ENCODE measurements at regions not wholly inside any gene's neighbourhood (a gene's known extent, or its start where the extent isn't known, plus 50 kb on each side); places are given as distances from the start of the nearest gene placed in this dataset.

GRCh38 chr17:53924530-53925455 lies 102.1 kb downstream of the KIF2B start:
- Histone ChIP-seq H3K27ac (peak overlapping the region in 1 of 3 donors; percentile 65), H3K4me1 (peaks cover 0 to 16% (median 9%) of the 10 kb centered on the region in 4 donors), H3K9me3 (no peaks in the 10 kb centered on the region), H3K27me3 (no peaks in the 10 kb centered on the region), H3K4me3 (no peak overlapping the region), H3K36me3 (no peaks in the 10 kb centered on the region)
- peak in 1 of 3 donors; percentile 67 for DNase-seq
- no peak for TF ChIP-seq CTCF (IDR thresholded peaks at IDR 0.05)
- no peak for TF ChIP-seq POLR2A (IDR thresholded peaks at IDR 0.05)
- ATAC-seq = peak; percentile 97 to 99 (median 98)
- intact Hi-C loops (cut with DNase I) = no loop called here
- 27% methylated on average over 4 of the region's 4 CpGs for WGBS (ENCODE audit: insufficient coverage, low coverage, low lambda C conversion rate, missing lambda C conversion rate)

- no peaks in the 10 kb centered on the region for H3K4me1 ChIP-seq
- no peak for ATAC-seq
- H3K27me3 ChIP-seq = no peaks in the 10 kb centered on the region
- no peaks in the 10 kb centered on the region for H3K9me3 ChIP-seq
- intact Hi-C loops (cut with DNase I) = no loop called here
- TF ChIP-seq CTCF (IDR thresholded peaks at IDR 0.05) (no peak), POLR2A (IDR thresholded peaks at IDR 0.05) (no peak)
- H3K4me3 ChIP-seq = no peak overlapping the region
- no CpG with 5 or more reads among the region's 2 CpGs for WGBS (ENCODE audit: insufficient coverage, low coverage, low lambda C conversion rate, missing lambda C conversion rate)
- no peak for DNase-seq
- no peak overlapping the region for H3K27ac ChIP-seq
- no peaks in the 10 kb centered on the region for H3K36me3 ChIP-seq
Measured at GRCh38 chr17:53932386-53932785, 109.7 kb downstream of the KIF2B start.

- intact Hi-C loops (cut with DNase I) = no loop called here
- H3K27me3 ChIP-seq = no peaks in the 10 kb centered on the region
- no peaks in the 10 kb centered on the region for H3K36me3 ChIP-seq
Measured at GRCh38 chr17:53934931-53935330, 112.2 kb downstream of the KIF2B start.

GRCh38 chr17:53941231-53941630 lies 118.5 kb downstream of the KIF2B start:
- ATAC-seq = no peak
- no peaks in the 10 kb centered on the region for H3K4me1 ChIP-seq
- no peaks in the 10 kb centered on the region for H3K27me3 ChIP-seq
- H3K27ac ChIP-seq = no peak overlapping the region
- no peak for DNase-seq
- H3K36me3 ChIP-seq = no peaks in the 10 kb centered on the region
- H3K9me3 ChIP-seq = no peaks in the 10 kb centered on the region
- H3K4me3 ChIP-seq = no peak overlapping the region
- intact Hi-C loops (cut with DNase I) = no loop called here
- no peak for TF ChIP-seq CTCF (IDR thresholded peaks at IDR 0.05)
- no peak for TF ChIP-seq POLR2A (IDR thresholded peaks at IDR 0.05)

More at GRCh38 chr17:53934931-53935330, 112.2 kb downstream of the KIF2B start:
- H3K4me3 ChIP-seq = no peak overlapping the region
- WGBS (ENCODE audit: insufficient coverage, low coverage, low lambda C conversion rate, missing lambda C conversion rate) = 60% methylated on average over 1 of the region's 2 CpGs
- no peaks in the 10 kb centered on the region for H3K9me3 ChIP-seq
- TF ChIP-seq CTCF (IDR thresholded peaks at IDR 0.05) = no peak
- no peak for TF ChIP-seq POLR2A (IDR thresholded peaks at IDR 0.05)
- ATAC-seq = no peak
- H3K27ac ChIP-seq = no peak overlapping the region
- no peak for DNase-seq
- no peaks in the 10 kb centered on the region for H3K4me1 ChIP-seq

All from right lobe of liver (tissue), 6 donors.